Smooth muscle cell (in vitro differentiated cells): ENCODE measurements at regions not wholly inside any gene's neighbourhood (a gene's known extent, or its start where the extent isn't known, plus 50 kb on each side); places are given as distances from the start of the nearest gene placed in this dataset.
"Not testable (repeated sequence)": the region's sequence is repeated elsewhere in the genome, so short reads cannot be mapped to it uniquely, and the experiment has no call there.

Experiments used
- DNase-seq: peaks from one replicate; lab custom pipeline; 2025; ENCODE audit not compliant: unreplicated experiment; lab: John Stamatoyannopoulos, UW
- H2AFZ ChIP-seq: fragments of 200-600 bp; sonication (generic); 2 replicates; pipeline ENCODE4 v1.6.0; 2016; ENCODE audit warnings: antibody characterized with exemption, low read depth, mild to moderate bottlenecking
- H3F3A ChIP-seq: fragments of 200-600 bp; sonication (generic); 2 replicates; pipeline ENCODE4 v1.6.0; 2017; ENCODE audit warnings: antibody characterized with exemption, low read depth
- H3K27ac ChIP-seq: fragments of 200-600 bp; sonication (generic); 2 replicates; pipeline ENCODE4 v1.5.1; 2016; ENCODE audit warnings: low read depth, mild to moderate bottlenecking
- H3K27me3 ChIP-seq: fragments of 200-600 bp; sonication (generic); 2 replicates; pipeline ENCODE4 v1.6.1; 2016; ENCODE audit warnings: low read depth, mild to moderate bottlenecking
- H3K36me3 ChIP-seq: fragments of 200-600 bp; sonication (generic); 2 replicates; pipeline ENCODE4 v1.5.1; 2016; ENCODE audit warnings: low read depth
- H3K4me1 ChIP-seq: fragments of 200-600 bp; sonication (generic); 2 replicates; pipeline ENCODE4 v1.5.1; 2016; ENCODE audit warnings: low read depth
- H3K4me2 ChIP-seq: fragments of 200-600 bp; sonication (generic); 2 replicates; pipeline ENCODE4 v1.6.0; 2016; ENCODE audit warnings: mild to moderate bottlenecking
- H3K4me3 ChIP-seq: fragments of 200-600 bp; sonication (generic); 2 replicates; pipeline ENCODE4 v1.5.1; 2016; ENCODE audit warnings: mild to moderate bottlenecking
- H3K79me2 ChIP-seq: fragments of 200-600 bp; sonication (generic); 2 replicates; pipeline ENCODE4 v1.6.0; 2016; ENCODE audit warnings: low read depth, mild to moderate bottlenecking
- H3K9ac ChIP-seq: fragments of 200-600 bp; sonication (generic); 2 replicates; pipeline ENCODE4 v1.6.0; 2016; ENCODE audit warnings: low read depth
- H3K9me3 ChIP-seq: fragments of 200-600 bp; sonication (generic); replicated peaks from 2 replicates; pipeline ENCODE4 v1.5.1; 2016; ENCODE audit warnings: low read depth
- H4K20me1 ChIP-seq: fragments of 200-600 bp; sonication (generic); 2 replicates; pipeline ENCODE4 v1.6.0; 2016; ENCODE audit warnings: low read depth
- WGBS: methylation state at CpG from one replicate; pipeline ENCODE4 v1.1.7; 2016; ENCODE audit warnings: low lambda C conversion rate; 5-methylcytosine and 5-hydroxymethylcytosine counted together
- TF ChIP-seq, protein P1 (sequence below): fragments of 200-600 bp; sonication (generic); IDR thresholded peaks from 2 replicates; pipeline ENCODE4 v1.5.1; 2017; ENCODE audit warnings: borderline replicate concordance, mild to moderate bottlenecking, antibody characterized with exemption; ENCODE audit not compliant: insufficient read depth, poor library complexity, severe bottlenecking

DNA sequence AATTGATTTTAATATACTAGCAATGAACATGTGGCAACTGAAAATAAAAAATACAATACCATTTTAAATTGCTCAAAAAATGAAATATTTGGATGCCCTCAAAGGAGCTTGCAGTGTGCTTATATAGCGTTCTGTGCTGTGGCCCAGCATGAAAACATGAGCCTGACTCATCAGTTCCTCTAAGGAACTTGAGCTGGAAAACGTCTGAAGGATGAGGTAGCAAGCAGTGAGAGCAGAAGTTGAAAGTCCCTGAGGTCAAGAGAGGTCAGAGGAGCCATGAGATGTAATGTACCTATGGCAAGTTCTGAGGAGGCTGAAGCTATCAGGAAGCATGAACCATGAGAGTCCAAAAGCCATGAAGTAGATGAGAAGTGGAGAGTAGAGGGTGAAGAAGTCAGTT, 59.7 kb downstream of the HMGB3 start:
- H4K20me1 ChIP-seq = no peaks in the 10 kb centered on the region
- no peak overlapping the region for H2AFZ ChIP-seq
- TF ChIP-seq, protein P1, sequence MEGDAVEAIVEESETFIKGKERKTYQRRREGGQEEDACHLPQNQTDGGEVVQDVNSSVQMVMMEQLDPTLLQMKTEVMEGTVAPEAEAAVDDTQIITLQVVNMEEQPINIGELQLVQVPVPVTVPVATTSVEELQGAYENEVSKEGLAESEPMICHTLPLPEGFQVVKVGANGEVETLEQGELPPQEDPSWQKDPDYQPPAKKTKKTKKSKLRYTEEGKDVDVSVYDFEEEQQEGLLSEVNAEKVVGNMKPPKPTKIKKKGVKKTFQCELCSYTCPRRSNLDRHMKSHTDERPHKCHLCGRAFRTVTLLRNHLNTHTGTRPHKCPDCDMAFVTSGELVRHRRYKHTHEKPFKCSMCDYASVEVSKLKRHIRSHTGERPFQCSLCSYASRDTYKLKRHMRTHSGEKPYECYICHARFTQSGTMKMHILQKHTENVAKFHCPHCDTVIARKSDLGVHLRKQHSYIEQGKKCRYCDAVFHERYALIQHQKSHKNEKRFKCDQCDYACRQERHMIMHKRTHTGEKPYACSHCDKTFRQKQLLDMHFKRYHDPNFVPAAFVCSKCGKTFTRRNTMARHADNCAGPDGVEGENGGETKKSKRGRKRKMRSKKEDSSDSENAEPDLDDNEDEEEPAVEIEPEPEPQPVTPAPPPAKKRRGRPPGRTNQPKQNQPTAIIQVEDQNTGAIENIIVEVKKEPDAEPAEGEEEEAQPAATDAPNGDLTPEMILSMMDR = no peak
- H3K9ac ChIP-seq = no peak overlapping the region
- H3K27ac ChIP-seq = no peak overlapping the region
- H3K4me3 ChIP-seq = no peak overlapping the region
- H3K4me1 ChIP-seq = no peaks in the 10 kb centered on the region
- no peaks in the 10 kb centered on the region for H3F3A ChIP-seq
- WGBS = 36% methylated on average over 2 of the region's 2 CpGs
- H3K4me2 ChIP-seq = no peak overlapping the region
- no peaks in the 10 kb centered on the region for H3K27me3 ChIP-seq
- H3K9me3 ChIP-seq = no peaks in the 10 kb centered on the region
- no peaks in the 10 kb centered on the region for H3K36me3 ChIP-seq
- no peaks in the 10 kb centered on the region for H3K79me2 ChIP-seq
- no peak for DNase-seq

DNA sequence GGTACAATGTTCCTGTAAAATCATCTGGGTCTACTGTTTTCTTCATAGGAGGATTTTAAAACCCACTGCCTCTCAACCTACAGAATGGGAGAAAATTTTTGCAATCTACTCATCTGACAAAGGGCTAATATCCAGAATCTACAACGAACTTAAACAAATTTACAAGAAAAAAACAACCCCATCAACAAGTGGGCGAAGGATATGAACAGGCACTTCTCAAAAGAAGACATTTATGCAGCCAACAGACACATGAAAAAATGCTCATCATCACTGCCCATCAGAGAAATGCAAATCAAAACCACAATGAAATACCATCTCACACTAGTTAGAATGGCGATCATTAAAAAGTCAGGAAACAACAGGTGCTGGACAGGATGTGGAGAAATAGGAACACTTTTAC, 83.2 kb downstream of the HMGB3 start:
- H4K20me1 ChIP-seq, H3K4me1 ChIP-seq, H3K9me3 ChIP-seq, DNase-seq, H3K9ac ChIP-seq, H3K36me3 ChIP-seq, H3F3A ChIP-seq, H3K79me2 ChIP-seq, H3K27ac ChIP-seq, H3K4me2 ChIP-seq, H3K27me3 ChIP-seq, H2AFZ ChIP-seq, H3K4me3 ChIP-seq: not testable (repeated sequence)
- WGBS = 65% methylated on average over 3 of the region's 3 CpGs

DNA sequence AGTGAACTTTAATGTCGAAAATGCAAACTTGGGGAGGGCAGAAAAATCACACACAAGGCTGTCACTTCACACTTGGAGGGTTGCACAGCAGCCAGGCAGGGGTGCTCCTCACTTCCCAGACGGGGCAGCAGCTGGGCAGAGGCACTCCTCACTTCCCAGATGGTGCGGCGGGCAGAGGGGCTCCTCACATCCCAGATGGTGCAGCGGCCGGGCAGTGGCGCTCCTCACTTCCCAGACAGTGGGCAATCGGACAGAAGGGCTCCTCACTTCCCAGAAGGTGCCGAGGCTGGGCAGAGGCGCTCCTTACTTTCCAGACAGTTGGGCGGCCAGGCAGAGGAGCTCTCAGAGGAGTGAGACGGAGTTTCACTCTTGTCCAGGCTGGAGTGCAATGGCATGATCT, 90.6 kb downstream of the HMGB3 start:
- WGBS = 91% methylated on average over 9 of the region's 12 CpGs
- H3K4me1 ChIP-seq = no peaks in the 10 kb centered on the region
- H3K9ac ChIP-seq = no peak overlapping the region
- no peaks in the 10 kb centered on the region for H3K9me3 ChIP-seq
- no peaks in the 10 kb centered on the region for H3K27me3 ChIP-seq
- TF ChIP-seq, protein P1 = no peak
- no peak overlapping the region for H3K4me3 ChIP-seq
- DNase-seq = no peak
- no peaks in the 10 kb centered on the region for H4K20me1 ChIP-seq
- H2AFZ ChIP-seq = no peak overlapping the region
- H3F3A ChIP-seq = no peaks in the 10 kb centered on the region
- no peaks in the 10 kb centered on the region for H3K36me3 ChIP-seq
- no peaks in the 10 kb centered on the region for H3K79me2 ChIP-seq
- H3K27ac ChIP-seq = no peak overlapping the region
- H3K4me2 ChIP-seq = no peak overlapping the region

DNA sequence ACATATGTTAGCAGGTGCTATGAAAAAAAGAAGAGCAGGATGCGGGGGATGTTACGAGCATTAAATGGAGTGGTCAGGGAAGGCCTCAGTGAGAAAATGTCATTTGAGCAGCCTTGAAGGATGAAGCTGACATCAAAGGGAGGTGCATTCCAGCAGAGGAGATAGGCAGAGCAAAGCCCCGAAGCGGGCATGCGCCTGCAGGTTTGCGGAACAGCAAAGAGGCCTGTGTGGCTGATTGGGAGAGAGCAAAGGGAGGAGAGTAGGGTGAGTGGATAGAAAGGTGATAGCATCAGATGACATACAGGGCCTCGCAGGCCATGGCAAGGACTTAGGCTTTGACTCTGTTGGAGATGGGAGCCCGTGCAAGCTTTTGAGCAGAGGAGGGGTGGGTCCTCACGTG, 95.4 kb upstream of the GPR50 start:
- Histone ChIP-seq H2AFZ (no peak overlapping the region), H3K79me2 (no peaks in the 10 kb centered on the region), H3K4me2 (no peak overlapping the region), H3K9ac (no peak overlapping the region), H3K4me3 (no peak overlapping the region), H3K27me3 (no peaks in the 10 kb centered on the region), H3K4me1 (no peaks in the 10 kb centered on the region), H3K27ac (no peak overlapping the region), H3F3A (no peaks in the 10 kb centered on the region), H3K36me3 (no peaks in the 10 kb centered on the region), H3K9me3 (no peaks in the 10 kb centered on the region), H4K20me1 (no peaks in the 10 kb centered on the region)
- TF ChIP-seq, protein P1 = no peak
- 76% methylated on average over 9 of the region's 9 CpGs for WGBS
- DNase-seq = no peak
